NCI-H1092 treated with DMSO at 0.1 percent for 48 hours (cell line): ENCODE measurements at regions not wholly inside any gene's neighbourhood (a gene's known extent, or its start where the extent isn't known, plus 50 kb on each side); places are given as distances from the start of the nearest gene placed in this dataset.

Experiments
- DNase-seq: peaks from one replicate; lab custom pipeline; 2025; lab: John Stamatoyannopoulos, UW

- DNase-seq = no peak
Observed at GRCh38 chr6:22809370-22809769, 240.0 kb downstream of the HDGFL1 start.

- no peak for DNase-seq
Observed at GRCh38 chr6:22819209-22819608, 249.8 kb downstream of the HDGFL1 start.

DNA sequence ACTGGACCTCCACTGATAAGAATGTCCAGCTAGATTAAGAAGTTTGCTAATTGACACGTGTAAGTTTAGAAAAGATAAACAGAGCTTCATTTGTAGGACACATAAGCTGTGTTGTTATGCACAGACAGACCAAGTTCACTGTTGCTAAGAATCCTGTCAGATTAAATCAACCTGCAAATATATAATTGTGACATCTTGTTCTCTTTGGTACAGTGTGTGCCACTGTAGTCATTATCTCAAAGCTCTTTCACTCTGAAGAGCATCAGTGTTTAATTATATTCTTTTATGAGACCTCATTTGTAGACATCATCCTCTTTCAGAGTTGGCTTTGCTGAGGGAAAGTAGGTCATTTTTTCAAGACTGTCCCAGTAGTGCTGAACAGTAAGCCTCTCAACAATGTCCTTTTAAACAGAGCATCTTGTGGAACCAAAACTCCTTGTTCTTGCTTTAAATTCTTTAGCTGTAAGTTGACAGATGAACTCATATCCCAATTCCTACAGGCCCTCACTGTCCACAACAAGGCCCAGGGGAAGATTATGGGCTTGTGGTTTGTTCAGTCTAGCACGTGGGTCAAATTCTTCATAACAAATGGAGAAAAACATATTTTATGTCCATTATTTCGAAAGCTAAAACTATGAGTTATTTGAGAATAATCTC lies 252.4 kb downstream of the HDGFL1 start:
- no peak for DNase-seq

DNA sequence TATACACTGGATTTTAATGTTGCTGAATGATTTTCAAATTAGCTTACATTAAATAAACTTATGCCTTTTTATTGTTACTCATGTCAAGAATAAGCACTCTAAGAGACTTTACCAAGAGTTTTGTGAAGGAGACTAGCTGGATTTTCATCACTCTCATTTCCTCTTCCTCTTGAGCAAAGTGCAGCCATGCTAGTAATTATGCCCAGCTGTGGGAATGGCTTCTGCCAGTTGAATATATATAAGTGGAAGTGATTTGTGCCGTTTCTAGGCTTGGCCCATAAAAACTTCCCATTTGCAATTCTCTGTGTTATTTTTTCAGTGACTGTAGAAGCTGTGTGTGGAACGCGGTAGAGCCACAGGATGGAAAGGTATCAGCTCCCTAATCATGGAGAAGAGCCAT lies 255.8 kb downstream of the HDGFL1 start:
- no peak for DNase-seq

DNA sequence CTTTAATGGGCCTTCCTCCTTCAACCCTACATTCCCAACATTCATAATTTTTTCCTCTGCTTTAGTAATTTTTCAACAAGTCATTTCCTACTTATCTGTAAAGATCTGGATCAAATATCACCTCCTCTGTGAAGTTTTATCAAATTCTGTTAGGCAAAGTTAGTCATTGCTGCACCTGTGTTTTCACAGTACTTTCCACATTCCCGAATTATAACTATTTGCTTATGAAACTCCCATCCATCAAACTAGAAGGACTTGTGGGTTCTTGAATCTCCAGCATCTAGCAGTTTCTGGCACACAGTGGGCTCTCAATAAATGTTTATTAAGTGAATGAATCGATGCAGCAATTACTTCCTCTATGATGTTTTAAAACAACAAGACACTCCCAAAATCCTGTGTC lies 257.6 kb downstream of the HDGFL1 start:
- DNase-seq = no peak

DNA sequence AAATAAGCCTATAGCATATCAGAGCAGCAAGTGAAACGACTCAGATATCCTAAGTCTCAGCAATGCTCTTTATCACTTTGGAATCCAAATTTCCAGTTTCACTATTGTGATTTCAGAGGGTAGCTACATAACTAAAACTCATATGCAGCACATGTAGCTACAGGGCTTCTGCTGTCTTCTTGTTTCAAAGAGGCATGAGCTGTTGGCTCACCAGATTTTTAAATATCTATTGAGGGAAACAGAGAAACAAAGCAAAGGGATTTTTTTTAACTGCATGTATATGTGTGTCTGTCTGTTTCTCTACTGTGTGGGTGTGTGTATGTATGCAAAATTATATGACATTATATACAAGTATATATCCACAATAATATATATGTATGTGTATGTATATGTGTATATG lies 258.4 kb downstream of the HDGFL1 start:
- no peak for DNase-seq

DNA sequence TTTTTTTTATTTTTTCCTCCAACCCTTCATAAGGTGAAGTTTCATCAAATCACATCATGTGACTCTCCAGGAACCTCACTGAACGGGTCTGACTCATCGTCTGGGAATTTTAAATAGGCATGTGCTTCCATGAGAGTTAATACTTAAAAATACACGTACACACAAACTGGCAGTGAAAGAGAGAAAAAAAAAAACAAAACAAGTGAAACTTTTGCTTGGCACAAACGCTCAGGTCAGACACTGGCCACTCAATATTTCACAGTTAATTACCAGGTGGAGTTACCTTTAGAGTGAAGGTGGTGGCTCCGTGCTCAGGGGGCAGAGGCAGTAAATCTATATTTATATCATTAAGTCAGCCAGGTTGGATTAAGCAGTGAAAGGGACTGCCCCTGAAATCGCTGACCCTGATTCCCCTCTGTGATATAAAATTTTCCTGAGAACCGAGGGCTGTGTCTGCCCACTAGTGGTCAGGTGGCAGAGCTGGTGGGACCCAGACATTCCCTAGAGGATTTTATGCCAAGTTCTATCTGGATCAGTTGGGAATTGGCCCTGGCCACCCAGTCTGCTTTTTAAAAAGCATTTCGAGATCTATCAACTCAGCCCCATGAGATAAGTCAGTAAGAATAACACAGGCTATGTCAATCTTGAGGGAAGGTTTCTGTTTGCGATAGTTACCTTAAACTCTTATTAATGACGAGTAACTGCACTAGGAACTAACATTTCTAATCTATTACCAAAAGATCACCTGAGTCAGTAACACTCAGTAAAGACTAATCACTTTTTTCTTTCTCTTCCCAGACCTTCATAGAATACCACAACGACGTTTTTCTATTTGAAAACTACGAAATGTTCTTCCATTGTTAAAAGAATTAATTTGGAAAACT lies 259.1 kb downstream of the HDGFL1 start:
- DNase-seq = peak; percentile 52

GRCh38 chr6:22829070-22829469 lies 259.7 kb downstream of the HDGFL1 start:
- no peak for DNase-seq

DNA sequence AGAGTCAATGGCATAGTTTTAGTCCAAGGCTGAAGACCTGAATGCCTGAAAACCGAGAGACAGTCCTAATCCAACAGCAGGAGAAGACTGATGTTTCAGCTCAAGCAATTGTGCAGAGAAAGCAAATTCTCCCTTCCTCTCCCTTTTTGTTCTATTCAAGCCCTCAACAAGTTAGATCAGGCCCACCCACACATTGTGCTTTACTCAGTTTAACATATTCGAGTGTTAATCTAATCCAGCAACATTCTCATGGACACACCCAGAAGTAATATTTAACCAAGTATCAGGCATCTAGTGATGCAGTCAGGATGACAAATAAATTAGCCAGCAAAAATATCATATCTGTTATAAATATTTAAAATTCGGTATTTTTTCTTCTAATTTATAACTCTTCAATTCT lies 261.1 kb downstream of the HDGFL1 start:
- DNase-seq = no peak

- DNase-seq = no peak
Observed at GRCh38 chr6:22833191-22833590, 263.8 kb downstream of the HDGFL1 start.

- DNase-seq = no peak
Observed at GRCh38 chr6:22838345-22838744, 269.0 kb downstream of the HDGFL1 start.

DNA sequence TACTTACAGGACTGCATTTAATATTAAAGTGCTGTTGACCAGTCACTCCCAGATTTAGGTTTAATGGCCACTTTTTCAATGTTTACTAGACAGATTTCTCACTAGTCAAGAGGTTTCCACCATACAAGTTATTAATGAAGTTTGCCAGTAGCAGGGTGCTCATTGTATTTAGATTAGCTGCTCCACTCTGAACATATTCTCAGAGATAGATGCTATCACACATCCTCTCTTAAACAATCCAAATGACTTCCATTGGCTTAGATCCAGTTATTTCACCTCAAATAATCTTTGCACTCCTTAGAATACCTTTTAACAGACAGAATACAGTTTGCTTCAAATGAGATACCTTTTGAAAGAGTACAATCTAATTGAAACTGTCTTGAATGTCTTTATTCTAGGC lies 276.1 kb downstream of the HDGFL1 start:
- no peak for DNase-seq

GRCh38 chr6:22848121-22848520 lies 278.8 kb downstream of the HDGFL1 start:
- no peak for DNase-seq

DNA sequence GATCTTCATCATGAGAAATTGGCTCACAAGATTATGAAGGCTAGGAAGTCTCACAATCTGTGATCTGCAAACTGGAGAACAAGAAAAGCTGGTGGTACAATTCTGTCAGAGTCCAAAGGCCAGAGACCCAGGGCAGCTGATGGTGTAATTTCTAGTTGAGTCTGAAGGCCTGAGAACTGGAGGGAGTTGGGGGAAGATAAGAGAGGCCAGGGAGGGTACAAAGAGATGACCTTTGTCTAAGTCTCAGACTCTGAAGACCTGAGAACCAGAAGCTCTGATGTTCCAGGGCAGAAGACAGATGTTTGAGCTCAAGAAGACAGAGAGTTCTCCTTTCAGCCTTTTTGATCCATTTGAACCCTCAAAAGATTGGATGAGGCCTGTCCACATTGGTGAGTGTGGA lies 280.6 kb downstream of the HDGFL1 start:
- DNase-seq = no peak

GRCh38 chr6:22852101-22852500 lies 282.7 kb downstream of the HDGFL1 start:
- DNase-seq = no peak

- DNase-seq = no peak
Observed at GRCh38 chr6:22873513-22874136, 304.3 kb downstream of the HDGFL1 start.

- DNase-seq = no peak
Observed at GRCh38 chr6:22875845-22876244, 306.5 kb downstream of the HDGFL1 start.

DNA sequence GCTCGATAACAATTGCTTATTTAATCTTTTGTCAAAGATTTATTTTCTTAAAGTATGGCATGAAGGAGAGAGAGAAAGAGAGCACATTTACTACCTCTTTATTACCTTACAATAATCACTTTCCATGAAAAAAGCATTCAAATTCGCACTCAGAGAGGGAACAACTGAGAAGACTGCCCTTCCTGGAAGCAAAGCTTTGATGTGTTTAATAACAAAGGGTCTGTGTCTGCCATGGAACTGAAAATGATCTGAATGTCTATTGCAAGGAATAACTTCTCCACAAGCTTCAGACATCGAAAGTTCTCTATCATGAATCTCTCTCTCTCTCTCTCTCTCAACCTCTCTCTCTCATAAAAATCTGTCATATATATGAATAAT lies 308.9 kb downstream of the HDGFL1 start:
- no peak for DNase-seq

GRCh38 chr6:22878706-22879105 lies 309.3 kb downstream of the HDGFL1 start:
- no peak for DNase-seq

- no peak for DNase-seq
Observed at GRCh38 chr6:22880686-22881433, 311.5 kb downstream of the HDGFL1 start.

- DNase-seq = no peak
Observed at GRCh38 chr6:22882581-22882980, 313.2 kb downstream of the HDGFL1 start.

- DNase-seq = no peak
Observed at GRCh38 chr6:22883061-22883717, 313.8 kb downstream of the HDGFL1 start.
